HG03354 (cell line): ENCODE measurements at regions not wholly inside any gene's neighbourhood (a gene's known extent, or its start where the extent isn't known, plus 50 kb on each side); places are given as distances from the start of the nearest gene placed in this dataset.

Experiments
- ATAC-seq: cut with Tn5 transposase; IDR thresholded peaks from one replicate; pipeline ENCODE4 v1.9.1; 2021; ENCODE audit warnings: mild to moderate bottlenecking; ENCODE audit not compliant: unreplicated experiment, poor library complexity, severe bottlenecking

DNA sequence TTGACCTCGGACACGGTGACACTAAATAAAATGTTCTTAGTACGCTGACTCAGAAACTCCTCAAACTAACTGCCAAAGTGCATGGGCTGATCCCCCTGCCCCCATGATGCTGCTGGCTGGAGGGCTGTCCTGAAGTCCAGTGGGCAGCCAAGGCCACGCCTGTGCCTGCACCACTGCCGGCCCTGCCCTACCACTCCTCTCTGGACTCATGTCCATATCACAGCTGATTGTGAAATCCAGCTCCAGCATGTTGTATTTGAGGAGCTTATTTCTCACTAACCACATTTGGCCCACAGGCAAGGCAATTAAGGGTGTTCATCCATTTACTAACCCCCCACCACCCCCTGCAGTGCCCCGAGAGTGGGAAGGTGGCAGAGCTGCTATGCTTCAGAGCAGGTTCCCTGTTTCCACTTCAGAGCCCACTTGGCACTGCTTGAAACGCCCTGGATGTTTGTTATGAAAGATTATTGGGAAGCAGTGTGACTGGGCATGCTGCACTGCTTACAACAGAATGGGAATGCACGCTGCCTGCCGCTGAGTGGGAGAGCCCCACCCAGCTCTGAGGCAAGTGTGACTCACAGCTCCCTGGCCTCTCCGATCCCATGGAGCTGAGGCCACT lies 114.0 kb downstream of the UQCRFS1 start:
- ATAC-seq: no peak

DNA sequence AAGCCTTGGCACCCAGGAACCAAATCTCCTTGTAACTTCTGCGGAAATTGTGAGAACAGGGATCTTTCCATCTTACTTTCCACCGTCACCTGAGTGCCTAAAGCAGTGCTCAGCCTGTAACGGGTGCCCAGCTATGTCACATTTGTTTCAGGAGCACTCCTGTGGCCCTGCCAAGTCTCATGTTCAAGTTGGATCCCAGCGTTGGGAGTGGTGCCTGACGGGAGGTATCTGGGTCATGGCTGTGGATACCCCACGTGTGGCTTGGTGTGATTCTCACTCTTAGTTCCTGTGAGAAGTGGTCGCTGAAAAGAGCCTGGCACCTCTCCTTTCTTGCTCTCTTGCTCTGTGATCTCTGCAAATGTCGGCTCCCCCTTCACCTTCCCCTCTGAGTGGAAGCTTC lies 114.9 kb downstream of the UQCRFS1 start:
- ATAC-seq: no peak

GRCh38 chr19:29096896-29097295 lies 116.1 kb downstream of the UQCRFS1 start:
- no peak for ATAC-seq

DNA sequence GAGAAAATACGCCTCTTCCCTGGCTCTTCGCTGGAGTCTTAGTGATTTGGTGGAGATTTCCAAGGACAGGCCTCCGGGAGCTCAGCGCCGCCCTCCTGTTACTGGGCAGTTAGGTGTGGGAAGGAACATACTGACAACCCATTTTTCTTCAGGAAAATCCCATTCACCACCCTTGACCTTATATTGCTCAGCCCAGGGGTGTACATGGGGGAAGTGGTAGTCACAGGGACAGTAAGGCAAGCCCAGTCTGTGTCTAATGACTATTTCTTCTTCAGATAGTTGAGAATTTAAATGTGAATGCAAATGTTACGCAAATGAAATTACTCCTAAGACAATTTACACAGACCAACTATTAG lies 119.4 kb downstream of the UQCRFS1 start:
- no peak for ATAC-seq

- ATAC-seq: no peak
Measured at GRCh38 chr19:29092712-29093552, 120.0 kb downstream of the UQCRFS1 start.

- ATAC-seq: no peak
Measured at GRCh38 chr19:29090783-29091526, 122.0 kb downstream of the UQCRFS1 start.

DNA sequence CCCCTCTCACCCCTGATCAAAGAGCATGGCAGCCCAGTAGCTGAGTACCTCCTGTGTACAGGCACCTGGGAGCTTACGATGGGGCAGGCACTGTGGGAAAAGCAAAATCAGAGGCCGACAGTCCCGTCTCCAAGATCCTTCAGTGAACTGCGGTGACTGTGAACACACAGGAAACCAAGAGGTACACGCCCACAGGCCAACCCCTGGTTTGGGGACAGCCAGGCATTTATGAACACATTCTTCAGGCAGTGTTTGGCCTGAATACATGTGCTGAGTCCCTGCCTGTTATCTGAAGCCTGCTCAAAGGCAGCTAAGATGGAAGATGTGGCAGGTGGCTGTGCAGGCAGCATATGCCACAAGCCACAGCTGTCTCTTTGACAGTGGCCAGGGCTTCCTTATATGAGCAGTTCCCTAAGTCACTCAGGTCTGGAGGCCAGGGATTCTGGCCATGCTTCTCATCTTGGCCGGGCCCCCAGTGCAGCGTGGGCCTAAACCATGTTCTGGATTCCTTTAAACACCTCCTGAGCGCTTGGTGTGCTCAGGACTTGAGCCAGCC lies 123.6 kb downstream of the UQCRFS1 start:
- ATAC-seq: no peak

- no peak for ATAC-seq
Measured at GRCh38 chr19:29088761-29089160, 124.2 kb downstream of the UQCRFS1 start.

- no peak for ATAC-seq
Measured at GRCh38 chr19:29086646-29087045, 126.3 kb downstream of the UQCRFS1 start.

DNA sequence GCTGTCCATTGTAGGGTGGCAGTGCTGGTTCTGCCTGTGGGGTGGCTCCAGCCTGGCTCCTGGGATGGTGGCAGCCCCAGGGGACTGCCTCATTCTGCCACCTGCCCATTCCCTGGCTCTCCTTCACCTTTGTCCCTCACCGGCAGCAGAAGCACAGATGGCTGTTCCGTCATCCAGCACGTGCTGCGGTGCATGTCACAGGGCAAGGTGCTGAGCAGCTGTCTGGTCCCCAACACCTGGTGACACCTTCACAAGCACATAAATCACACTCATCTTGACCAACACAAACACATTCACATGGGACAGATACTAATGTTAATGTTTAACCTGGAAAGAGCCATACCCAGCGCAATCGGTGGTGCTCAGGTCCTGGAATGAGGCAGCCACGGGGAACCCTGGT lies 126.8 kb downstream of the UQCRFS1 start:
- no peak for ATAC-seq

GRCh38 chr19:29085630-29086029 lies 127.3 kb downstream of the UQCRFS1 start:
- ATAC-seq: no peak

GRCh38 chr19:29085206-29085605 lies 127.7 kb downstream of the UQCRFS1 start:
- ATAC-seq: no peak

DNA sequence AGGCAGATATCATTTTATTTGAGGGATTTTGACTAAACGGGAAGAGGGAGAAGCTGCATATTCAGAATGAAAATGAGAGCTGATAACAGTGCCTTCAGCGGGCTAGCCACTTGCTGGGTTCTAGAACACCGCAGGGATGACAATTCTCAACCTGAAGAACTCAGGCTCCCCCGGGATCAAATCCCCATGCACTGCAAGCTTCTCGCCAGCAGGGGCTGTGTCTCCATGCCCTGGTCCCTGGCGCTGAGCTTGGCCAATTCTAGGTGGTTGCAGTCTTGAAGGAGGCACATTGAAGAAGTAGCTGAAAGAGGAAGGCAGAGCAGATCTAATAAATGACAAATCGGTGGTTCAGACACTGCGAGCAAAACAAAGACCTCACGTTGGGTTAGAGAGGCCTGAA lies 128.7 kb downstream of the UQCRFS1 start:
- no peak for ATAC-seq

DNA sequence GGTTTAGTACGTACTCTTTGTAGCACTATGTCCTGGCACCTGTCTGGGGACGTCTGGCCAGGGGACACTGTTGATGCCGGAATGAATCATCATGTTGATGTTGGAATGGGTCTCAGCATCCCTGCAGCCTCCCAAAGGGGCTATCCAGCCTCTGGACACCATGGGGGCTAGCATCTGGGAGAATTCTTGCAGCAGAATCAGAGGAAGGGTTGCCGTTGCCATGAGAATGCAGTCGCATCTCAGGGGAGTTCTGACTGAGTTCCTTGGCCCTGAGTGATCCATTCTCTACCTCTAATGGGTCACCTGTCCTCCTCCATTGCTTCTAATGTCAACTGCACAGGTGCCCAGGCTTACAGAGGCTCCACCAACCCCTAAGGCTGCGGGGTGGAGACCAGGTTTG lies 129.1 kb downstream of the UQCRFS1 start:
- no peak for ATAC-seq

DNA sequence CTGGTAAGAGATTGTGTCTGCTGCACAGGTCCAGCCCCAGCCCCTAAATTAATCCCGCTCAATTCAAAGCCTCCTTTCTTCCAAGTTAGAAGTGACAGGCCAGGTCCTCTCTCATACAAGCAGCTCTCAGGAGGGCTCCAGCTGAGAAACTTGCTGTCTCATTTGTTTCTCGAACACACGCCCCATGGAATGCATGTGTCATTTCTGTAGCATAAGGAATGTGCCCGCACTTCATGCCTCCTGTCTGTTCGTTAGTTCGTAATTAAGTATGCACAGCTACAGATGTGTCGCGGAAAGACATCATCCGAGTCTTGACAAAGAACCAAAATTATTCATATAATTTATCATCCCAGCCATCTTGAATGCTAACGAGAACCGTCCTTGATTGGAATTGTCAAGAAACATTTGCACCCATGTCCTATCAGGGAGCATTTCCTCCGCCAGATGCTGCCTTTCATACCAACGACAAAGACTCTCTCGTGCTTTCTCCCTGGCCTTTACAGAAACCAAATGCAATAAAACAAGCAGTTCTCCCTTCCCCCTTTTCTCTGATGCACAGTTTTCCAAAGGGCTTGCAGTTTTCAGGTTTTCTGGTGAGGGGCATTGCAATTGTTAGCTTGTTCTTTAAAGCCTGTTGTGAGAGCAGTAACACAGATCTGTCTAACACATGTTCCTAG lies 133.5 kb downstream of the UQCRFS1 start:
- no peak for ATAC-seq

- no peak for ATAC-seq
Measured at GRCh38 chr19:29076963-29077362, 136.0 kb downstream of the UQCRFS1 start.

GRCh38 chr19:29076161-29076560 lies 136.8 kb downstream of the UQCRFS1 start:
- no peak for ATAC-seq

DNA sequence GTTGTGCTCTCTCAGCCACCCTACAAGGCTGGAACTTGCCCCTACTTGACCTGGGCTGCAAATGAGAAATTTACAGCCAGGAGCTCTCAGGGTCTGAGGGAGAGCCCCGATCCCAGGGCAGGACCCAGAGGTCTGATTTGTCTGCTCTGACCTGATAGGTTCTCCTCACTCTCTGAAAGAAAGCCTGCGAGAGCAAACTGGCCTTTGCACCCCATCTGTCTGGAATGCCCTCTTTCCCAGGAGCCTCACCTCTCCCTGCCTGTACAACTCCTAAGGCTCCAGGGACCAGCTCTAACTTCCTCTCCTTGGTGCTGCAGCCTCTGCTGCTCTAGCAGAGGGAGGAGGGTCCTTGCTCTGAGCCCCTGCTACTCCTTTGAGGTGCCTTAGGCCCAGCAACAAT lies 137.8 kb downstream of the UQCRFS1 start:
- no peak for ATAC-seq

GRCh38 chr19:29074579-29074978 lies 138.4 kb downstream of the UQCRFS1 start:
- ATAC-seq: no peak

- no peak for ATAC-seq
Measured at GRCh38 chr19:29067831-29068230, 145.1 kb downstream of the UQCRFS1 start.
